Mammary epithelial cell (primary cell): ENCODE measurements at regions not wholly inside any gene's neighbourhood (a gene's known extent, or its start where the extent isn't known, plus 50 kb on each side); places are given as distances from the start of the nearest gene placed in this dataset.

Experiments
- CTCF ChIP-seq, 2 donors: IDR thresholded peaks in 1 of 2; conservative IDR thresholded peaks in 1 of 2; 2 replicates each; pipeline ENCODE4 v1.5.1; 2011 to 2012; ENCODE audit warnings: inconsistent platforms in 2 of 2, low read length in 2 of 2, mild to moderate bottlenecking in 2 of 2, control low read depth in 1 of 2, low read depth in 1 of 2; ENCODE audit not compliant: insufficient read depth in 1 of 2; ENCODE audit errors: extremely low read depth in 1 of 2
- EZH2 ChIP-seq: IDR thresholded peaks from 2 replicates; pipeline ENCODE4 v1.6.1; 2012; ENCODE audit warnings: low read length, inconsistent platforms, borderline replicate concordance

GRCh38 chr5:42059778-42060464, 134.8 kb downstream of the FBXO4 start:
- TF ChIP-seq CTCF (conservative IDR thresholded peaks at IDR 0.05 in 1 of 2, IDR thresholded peaks at IDR 0.05 in 1 of 2; ENCODE audit: extremely low read depth in 1 of 2, insufficient read depth in 1 of 2, low read depth in 1 of 2, low read length in 2 of 2), result no peak
- no peak for TF ChIP-seq EZH2
